Head of caudate nucleus (tissue), 42 donors: ENCODE measurements at regions not wholly inside any gene's neighbourhood (a gene's known extent, or its start where the extent isn't known, plus 50 kb on each side); places are given as distances from the start of the nearest gene placed in this dataset.

Source experiments
- DNase-seq, 42 donors: peaks; one replicate each; pipeline versions ENCODE4 v3.0.0 to v3.0.0-alpha.2; 2020 to 2021; ENCODE audit warnings: mixed read lengths in 7 of 42
- intact Hi-C: fragments of 100-400 bp; cut with DNase I; formaldehyde crosslinking; loops from one replicate; pipeline ENCODE4 v1.15.0; 2022

GRCh38 chr5:161235569-161235968 is 311.0 kb downstream of the GABRB2 start:
- no peak for DNase-seq
- intact Hi-C loops: no loop called here

GRCh38 chr5:161233553-161233952 is 313.0 kb downstream of the GABRB2 start:
- intact Hi-C loops: no loop called here
- no peak for DNase-seq

- DNase-seq: no peak
- intact Hi-C loops: no loop called here
Observed at GRCh38 chr5:161230221-161230620, 316.3 kb downstream of the GABRB2 start.

GRCh38 chr5:161219816-161220215 is 326.7 kb downstream of the GABRB2 start:
- DNase-seq: no peak
- intact Hi-C loops: no loop called here

GRCh38 chr5:161216877-161217276 is 329.6 kb downstream of the GABRB2 start:
- intact Hi-C loops: no loop called here

GRCh38 chr5:161212123-161212712 is 334.3 kb downstream of the GABRB2 start:
- intact Hi-C loops: no loop called here

More at GRCh38 chr5:161216877-161217276, 329.6 kb downstream of the GABRB2 start:
- DNase-seq: no peak

GRCh38 chr5:161201558-161201957 is 345.0 kb downstream of the GABRB2 start:
- intact Hi-C loops: no loop called here
- DNase-seq: no peak

More at GRCh38 chr5:161212123-161212712, 334.3 kb downstream of the GABRB2 start:
- DNase-seq: no peak

- DNase-seq: no peak
- intact Hi-C loops: no loop called here
Observed at GRCh38 chr5:161190778-161191177, 338.8 kb upstream of the ATP10B start.

GRCh38 chr5:161190086-161190485 is 338.1 kb upstream of the ATP10B start:
- intact Hi-C loops: no loop called here
- no peak for DNase-seq

DNA sequence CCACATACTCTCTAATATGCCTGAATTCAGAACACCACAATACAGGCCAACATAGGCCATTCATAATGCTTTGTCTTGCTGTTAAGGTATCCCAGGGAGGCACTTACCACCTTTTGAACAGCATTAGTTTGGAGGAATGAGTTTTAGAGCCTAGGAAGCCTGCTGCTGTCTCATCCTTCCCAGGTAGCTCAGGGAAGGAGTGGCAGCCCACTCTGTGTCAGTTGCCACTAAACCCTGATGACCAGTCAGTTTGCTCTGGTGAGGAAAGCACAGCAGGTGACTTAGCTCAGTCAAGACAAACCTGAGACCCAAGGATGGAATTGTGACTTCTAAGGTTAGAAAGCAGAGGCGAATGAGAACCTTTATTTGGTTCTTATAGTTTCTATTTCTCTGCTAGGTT is 337.4 kb upstream of the ATP10B start:
- intact Hi-C loops: no loop called here
- no peak for DNase-seq

DNA sequence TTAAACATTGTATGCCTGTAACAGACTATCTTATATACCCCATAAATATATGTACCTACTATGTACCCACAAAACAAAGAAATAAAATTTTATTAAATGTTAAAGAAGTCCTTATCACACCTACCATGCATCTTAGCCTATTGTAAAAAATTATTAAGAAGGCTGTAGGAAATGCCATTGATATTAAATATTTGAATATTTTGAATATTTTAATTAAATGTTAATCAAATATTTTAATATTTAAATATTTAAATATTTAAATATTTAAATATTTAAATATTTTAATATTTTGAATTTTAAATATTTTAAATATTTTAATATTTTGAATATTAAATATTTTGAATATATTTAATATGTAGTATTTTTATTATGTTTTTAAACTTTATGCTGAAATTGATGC is 331.5 kb upstream of the ATP10B start:
- DNase-seq: no peak
- intact Hi-C loops: no loop called here

DNA sequence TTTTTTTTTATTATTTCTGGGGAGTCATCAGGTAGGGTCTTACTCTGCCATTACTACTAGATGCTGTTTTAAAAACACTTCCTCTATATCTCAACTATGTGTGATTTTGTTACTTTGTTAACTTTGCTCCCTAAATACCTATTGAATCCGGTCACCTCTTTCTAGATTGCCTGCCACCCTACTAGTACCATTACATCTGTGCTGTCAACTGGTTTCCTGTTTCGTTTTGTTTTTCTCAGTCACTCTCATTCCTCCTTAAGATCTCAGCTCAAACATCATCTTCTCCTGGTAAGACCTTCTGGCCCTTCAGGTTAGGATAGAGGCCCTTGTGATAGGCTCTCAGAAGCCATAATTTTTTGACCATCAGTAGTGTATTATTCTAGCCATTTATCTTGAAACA is 324.2 kb upstream of the ATP10B start:
- intact Hi-C loops: no loop called here
- DNase-seq: no peak

DNA sequence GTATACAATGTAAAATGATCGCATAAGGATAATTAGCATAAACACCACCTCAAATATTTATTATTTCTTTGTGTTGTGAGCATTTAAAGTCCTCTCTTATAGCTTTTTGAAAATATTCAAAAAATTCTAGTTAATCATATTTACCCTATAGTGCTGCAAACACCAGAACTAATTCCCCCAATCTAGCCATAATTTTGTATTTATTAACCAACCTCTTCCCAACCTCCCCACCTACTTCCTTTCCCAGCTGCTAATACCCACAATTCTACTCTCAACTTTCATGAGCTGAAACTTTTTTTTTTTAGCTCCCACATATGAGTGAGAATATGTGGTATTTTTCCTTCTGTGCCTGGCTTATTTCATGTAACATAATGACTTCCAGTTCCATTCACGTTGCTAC is 317.8 kb upstream of the ATP10B start:
- intact Hi-C loops: no loop called here

GRCh38 chr5:161167016-161167767 is 315.2 kb upstream of the ATP10B start:
- peak in 1 of 42 donors; percentile 11 for DNase-seq
- intact Hi-C loops: no loop called here

More for the DNA sequence above, 317.8 kb upstream of the ATP10B start:
- DNase-seq: no peak

GRCh38 chr5:161165998-161166660 is 314.1 kb upstream of the ATP10B start:
- intact Hi-C loops: no loop called here
- peak in 1 of 42 donors; percentile 10 for DNase-seq

GRCh38 chr5:161157925-161158324 is 305.9 kb upstream of the ATP10B start:
- no peak for DNase-seq
- intact Hi-C loops: no loop called here

DNA sequence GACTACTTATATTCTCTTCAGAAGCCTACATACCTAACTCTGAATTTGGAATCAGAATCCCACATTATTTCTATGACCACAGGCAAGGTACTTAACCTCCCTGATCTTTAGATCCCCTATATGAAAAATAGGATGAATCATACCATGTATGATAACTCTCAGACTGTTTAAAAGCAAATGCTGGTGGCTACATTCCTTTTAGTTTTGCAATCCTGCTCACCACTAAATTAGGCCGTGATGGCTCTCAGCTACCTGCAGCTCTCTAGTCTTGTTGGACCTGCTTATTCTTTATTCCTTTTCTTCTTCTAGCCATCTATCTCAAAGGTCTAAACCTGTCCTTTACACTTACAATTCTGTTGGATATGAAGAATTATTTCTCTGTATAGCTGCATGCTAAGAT is 303.4 kb upstream of the ATP10B start:
- DNase-seq: no peak

DNA sequence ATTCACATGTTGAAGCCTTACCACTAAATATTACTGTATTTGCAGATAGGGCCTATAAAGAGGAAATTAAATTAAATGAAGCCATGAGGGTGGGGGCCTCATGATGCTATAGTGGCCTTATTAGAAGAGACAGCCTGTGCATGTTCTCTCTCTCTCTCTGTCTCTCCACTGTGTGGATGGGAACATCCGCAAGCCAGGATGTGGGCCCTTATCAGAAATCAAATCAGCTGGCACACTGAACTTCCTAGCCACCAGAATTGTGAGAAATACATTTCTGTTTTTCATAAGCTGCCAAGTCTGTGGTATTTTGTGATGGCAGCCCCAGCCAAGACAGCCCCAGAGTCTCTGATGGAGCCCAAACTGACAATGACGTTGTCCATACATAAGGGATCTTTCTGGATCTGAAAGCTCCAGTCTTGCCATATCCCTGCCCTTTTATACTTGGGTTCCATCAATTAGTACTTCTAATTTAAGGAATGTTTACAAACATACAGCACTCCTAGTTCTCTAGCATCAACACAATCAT is 300.5 kb upstream of the ATP10B start:
- intact Hi-C loops: no loop called here
- DNase-seq: no peak

More for the DNA sequence above, 303.4 kb upstream of the ATP10B start:
- intact Hi-C loops: no loop called here

GRCh38 chr5:161150441-161150988 is 298.5 kb upstream of the ATP10B start:
- intact Hi-C loops: no loop called here
- no peak for DNase-seq

DNA sequence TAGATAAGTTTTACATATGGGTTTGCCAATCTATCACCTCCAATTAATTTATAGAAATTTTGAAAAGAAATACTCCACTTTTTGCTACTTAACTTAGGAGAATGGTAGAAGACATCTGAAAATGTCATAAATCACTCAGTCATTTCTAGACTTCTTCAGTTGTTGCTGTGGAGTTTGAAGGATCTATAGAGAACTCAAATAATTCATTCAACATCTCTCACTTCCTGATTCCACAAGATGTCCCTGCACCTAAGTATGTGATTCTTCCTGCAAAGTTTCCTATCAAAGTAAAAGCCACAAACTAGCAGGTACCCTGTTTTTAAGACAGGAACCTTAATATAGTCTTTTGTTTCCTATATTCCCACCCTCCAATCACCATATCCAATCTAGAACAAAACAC is 297.1 kb upstream of the ATP10B start:
- intact Hi-C loops: no loop called here
- no peak for DNase-seq
